T-helper 2 cell treated with Interferon-gamma antibody and Interleukin-4, amounts not matched to agents 100 ng/mL and 5 ng/mL, for 36 hours (primary cell): ENCODE measurements at regions not wholly inside any gene's neighbourhood (a gene's known extent, or its start where the extent isn't known, plus 50 kb on each side); places are given as distances from the start of the nearest gene placed in this dataset.
"Not testable (repeated sequence)": the region's sequence is repeated elsewhere in the genome, so short reads cannot be mapped to it uniquely, and the experiment has no call there.

Source experiments
- intact Hi-C: fragments of 100-400 bp; cut with micrococcal nuclease; formaldehyde crosslinking; loops from one replicate; pipeline ENCODE4 v1.15.1; 2023

- intact Hi-C loops: no loop called here
Observed at GRCh38 chr2:49342156-49342555, 187.8 kb upstream of the FSHR start.

GRCh38 chr2:49335546-49335945 lies 181.2 kb upstream of the FSHR start:
- intact Hi-C loops: no loop called here

DNA sequence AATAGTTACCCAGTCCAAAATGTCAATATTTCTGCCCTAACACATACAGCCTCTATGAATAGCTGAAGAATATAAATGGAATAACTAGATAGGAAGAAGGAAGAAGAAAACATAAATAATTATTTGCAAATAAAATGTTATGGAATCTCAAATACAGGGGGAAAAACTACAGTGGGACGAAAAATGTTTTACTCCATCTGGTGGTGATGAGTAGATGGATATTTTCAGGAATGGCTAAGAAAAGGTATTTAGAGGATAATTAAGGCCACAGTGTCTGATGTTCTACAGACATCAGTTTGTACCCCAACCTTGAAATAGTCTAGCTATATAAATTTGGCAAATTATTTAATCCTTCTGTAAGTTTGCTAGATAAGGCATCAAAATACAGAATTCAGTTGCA lies 178.1 kb upstream of the FSHR start:
- intact Hi-C loops: no loop called here

- intact Hi-C loops: no loop called here
Observed at GRCh38 chr2:49318531-49318930, 164.2 kb upstream of the FSHR start.

GRCh38 chr2:49309461-49309860 lies 155.1 kb upstream of the FSHR start:
- intact Hi-C loops: no loop called here

GRCh38 chr2:49306925-49307324 lies 152.6 kb upstream of the FSHR start:
- intact Hi-C loops: no loop called here

GRCh38 chr2:49298693-49299092 lies 144.4 kb upstream of the FSHR start:
- intact Hi-C loops: not testable (repeated sequence)

GRCh38 chr2:49298230-49298629 lies 143.9 kb upstream of the FSHR start:
- intact Hi-C loops: no loop called here

GRCh38 chr2:49296107-49296867 lies 142.0 kb upstream of the FSHR start:
- intact Hi-C loops: no loop called here

GRCh38 chr2:49294225-49294624 lies 139.9 kb upstream of the FSHR start:
- intact Hi-C loops: no loop called here

DNA sequence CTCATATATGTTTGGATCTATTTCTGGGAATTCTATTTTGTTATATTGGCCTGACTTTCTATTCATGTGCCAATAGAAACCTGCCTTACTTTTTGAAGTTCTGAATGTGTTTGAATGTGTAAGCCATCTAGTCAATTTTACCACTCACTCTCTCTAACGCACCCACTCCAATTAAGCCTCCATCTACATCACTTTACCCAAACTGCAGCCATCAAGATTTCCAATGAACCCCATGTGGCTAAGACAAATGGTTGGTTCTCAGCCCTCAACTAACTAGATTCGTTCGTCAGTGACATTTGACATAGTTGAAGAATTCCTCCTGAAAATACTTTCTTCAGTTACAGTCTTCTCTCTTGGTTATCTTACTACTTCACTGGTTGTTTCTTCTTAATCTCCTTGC lies 137.3 kb upstream of the FSHR start:
- intact Hi-C loops: no loop called here

DNA sequence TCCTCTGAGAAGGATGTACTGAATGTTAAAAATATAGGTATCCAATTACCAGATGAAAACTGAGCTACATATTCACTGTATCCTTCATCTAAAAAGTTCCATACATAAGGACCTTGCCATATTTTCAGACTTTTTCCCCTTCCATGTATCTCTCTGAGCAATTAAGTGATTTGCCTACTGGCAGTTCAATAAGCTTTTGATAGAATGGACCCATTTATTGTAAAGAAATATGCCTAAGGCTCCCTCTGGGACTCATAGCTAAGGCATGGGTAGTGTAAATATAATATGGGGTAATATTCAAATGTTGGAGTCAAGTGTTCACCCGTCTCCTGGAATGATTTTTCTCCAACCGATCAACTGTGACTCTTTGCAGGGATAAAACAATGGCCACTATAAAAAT lies 135.4 kb upstream of the FSHR start:
- intact Hi-C loops: no loop called here

- intact Hi-C loops: no loop called here
Observed at GRCh38 chr2:49288902-49289700, 134.8 kb upstream of the FSHR start.

DNA sequence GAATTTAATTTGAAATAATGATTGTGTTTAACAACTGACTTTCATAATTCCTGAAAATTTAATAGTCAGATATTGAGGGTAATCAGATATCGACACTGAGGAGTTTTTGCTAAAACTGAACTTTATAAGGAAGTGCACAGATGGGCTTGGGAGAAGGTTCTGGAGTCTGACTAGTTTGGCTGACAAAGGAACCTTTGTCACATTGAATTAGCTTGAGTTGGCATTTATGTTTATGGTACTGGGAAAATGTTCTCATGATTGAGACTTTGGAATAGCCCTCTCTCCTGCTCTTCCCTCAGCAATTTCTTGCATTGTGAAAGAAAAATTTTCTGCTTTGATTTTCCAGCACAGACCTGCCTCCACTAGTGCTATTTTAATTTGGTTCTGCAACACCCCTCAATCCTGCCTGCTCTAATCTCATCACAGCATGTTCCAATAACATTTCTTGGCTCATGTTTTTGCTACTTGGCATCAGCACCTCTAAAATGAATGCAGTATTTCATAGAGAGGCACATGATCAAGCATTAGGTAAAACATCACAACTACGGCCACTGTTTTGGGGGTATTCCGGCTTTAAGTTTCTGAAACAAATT lies 133.9 kb upstream of the FSHR start:
- intact Hi-C loops: no loop called here

- intact Hi-C loops: no loop called here
Observed at GRCh38 chr2:49286726-49287125, 132.4 kb upstream of the FSHR start.

DNA sequence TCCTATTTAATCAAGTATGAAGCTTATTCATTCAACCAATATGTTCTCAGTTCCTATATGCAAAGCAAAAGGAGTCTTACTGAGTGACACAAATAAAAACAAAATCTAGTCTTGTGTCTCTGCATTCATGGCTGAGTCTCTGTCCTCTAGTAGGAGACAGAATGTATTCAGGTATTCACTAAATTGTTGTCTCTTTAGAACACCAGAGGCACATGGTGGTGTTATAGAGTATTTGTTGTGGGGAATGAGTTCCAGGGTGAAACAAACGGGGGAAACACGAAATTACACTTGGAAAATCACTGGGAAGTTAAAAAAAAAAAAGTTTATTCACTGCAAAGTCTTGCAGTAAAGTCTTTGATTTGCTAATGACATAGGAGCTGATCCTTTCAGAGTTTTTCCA lies 131.7 kb upstream of the FSHR start:
- intact Hi-C loops: no loop called here

DNA sequence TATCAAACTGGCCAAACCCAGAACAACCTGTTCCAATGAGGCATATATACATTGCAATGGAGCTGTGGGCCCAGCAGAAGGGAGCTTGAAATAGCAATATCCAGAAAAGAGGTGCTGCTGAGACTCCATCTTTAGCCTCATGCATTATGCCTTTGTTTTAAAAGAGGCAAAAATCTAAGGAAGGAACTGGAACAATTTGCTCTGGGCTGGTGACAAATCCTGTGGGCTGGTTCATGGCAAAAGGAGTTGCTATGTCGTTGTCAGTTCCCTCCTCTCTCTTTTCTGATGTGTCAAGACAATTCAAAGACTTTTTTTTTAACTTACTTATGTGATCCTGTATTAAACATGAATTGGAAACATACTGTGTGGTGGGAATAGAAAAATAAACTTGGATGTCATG lies 124.2 kb upstream of the FSHR start:
- intact Hi-C loops: no loop called here

- intact Hi-C loops: no loop called here
Observed at GRCh38 chr2:49278141-49278540, 123.8 kb upstream of the FSHR start.

DNA sequence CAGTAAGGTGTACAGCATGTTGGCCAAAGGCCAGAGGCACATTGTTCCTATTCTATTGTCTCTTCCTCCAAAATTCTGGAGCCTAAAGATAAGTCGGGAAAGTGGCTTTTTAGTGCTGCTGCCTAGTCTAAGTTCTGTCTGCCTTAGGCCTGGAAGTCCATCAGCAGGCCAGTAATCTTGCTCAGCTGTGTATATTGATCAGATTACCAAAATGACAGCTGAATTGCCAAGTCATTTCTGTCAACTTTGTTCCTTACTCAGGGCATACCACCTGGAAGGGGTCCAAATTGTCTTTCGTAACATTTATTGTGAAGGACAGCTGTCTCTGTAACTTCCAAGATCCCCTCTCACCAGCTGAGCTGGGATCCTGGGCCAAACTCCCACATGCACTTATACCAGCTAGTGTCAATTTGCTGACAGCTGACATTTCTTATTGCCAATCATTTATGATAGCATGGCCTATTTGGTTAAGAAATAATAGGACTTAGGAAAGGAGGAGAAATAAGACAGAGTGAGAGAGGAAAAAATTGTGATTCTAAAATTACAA lies 116.8 kb upstream of the FSHR start:
- intact Hi-C loops: no loop called here

GRCh38 chr2:49270091-49270490 lies 115.8 kb upstream of the FSHR start:
- intact Hi-C loops: no loop called here

DNA sequence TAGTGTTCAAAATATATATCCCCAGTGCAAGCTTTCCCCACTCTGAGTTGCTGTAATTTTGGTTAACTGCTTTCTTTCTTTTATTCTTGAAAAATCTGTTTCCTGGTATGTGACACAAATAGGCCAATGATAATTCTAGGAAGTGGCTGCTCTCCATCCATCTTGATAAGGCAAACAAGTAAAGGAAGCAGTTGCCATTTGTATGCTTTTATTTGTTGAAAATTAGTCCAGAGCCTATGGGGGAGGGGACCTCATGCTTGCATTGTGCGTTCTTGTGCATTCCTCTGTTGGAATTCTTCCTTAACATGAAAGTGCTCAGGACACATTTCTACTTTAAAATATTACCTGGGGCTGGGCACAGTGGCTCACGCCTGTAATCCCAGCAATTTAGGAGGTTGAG lies 111.2 kb upstream of the FSHR start:
- intact Hi-C loops: no loop called here
